Naive B cell (primary cell): ENCODE measurements at regions not wholly inside any gene's neighbourhood (a gene's known extent, or its start where the extent isn't known, plus 50 kb on each side); places are given as distances from the start of the nearest gene placed in this dataset.

ENCODE experiments used
- ATAC-seq, 2 donors: fragments of 150-1000 bp; cut with Tn5 transposase; 2 replicates each; pipeline ENCODE4 v1.10.0; 2021; ENCODE audit warnings: low read depth in 2 of 2, mild to moderate bottlenecking in 2 of 2, moderate library complexity in 2 of 2
- DNase-seq: peaks from one replicate; pipeline ENCODE4 v3.0.0; 2022
- H3K27ac Mint-ChIP-seq, 6 donors: one replicate each; pipeline ENCODE4 v1.8.0; 2020 to 2022; ENCODE audit warnings: mild to moderate bottlenecking in 6 of 6, mixed read lengths in 6 of 6, moderate library complexity in 5 of 6, inconsistent platforms in 2 of 6
- H3K27me3 Mint-ChIP-seq, 3 donors: one replicate each; pipeline ENCODE4 v1.8.0; 2021 to 2022; ENCODE audit warnings: mixed read lengths in 3 of 3, mild to moderate bottlenecking in 1 of 3
- H3K36me3 Mint-ChIP-seq, 2 donors: one replicate each; pipeline ENCODE4 v1.8.0; 2020 to 2022; ENCODE audit warnings: mixed read lengths in 2 of 2, inconsistent platforms in 1 of 2, mild to moderate bottlenecking in 1 of 2
- H3K4me1 Mint-ChIP-seq, 3 donors: one replicate each; pipeline ENCODE4 v1.8.0; 2020 to 2022; ENCODE audit warnings: mixed read lengths in 3 of 3, inconsistent platforms in 1 of 3, mild to moderate bottlenecking in 1 of 3, moderate library complexity in 1 of 3
- H3K4me3 Mint-ChIP-seq, 8 donors: one replicate each; pipeline ENCODE4 v1.8.0; 2020 to 2022; ENCODE audit warnings: mild to moderate bottlenecking in 8 of 8, mixed read lengths in 8 of 8, moderate library complexity in 8 of 8, inconsistent platforms in 2 of 8
- H3K9me3 Mint-ChIP-seq, 7 donors: one replicate each; pipeline ENCODE4 v1.8.0; 2020 to 2022; ENCODE audit warnings: mixed read lengths in 7 of 7, mild to moderate bottlenecking in 5 of 7, inconsistent platforms in 2 of 7, moderate library complexity in 1 of 7

DNA sequence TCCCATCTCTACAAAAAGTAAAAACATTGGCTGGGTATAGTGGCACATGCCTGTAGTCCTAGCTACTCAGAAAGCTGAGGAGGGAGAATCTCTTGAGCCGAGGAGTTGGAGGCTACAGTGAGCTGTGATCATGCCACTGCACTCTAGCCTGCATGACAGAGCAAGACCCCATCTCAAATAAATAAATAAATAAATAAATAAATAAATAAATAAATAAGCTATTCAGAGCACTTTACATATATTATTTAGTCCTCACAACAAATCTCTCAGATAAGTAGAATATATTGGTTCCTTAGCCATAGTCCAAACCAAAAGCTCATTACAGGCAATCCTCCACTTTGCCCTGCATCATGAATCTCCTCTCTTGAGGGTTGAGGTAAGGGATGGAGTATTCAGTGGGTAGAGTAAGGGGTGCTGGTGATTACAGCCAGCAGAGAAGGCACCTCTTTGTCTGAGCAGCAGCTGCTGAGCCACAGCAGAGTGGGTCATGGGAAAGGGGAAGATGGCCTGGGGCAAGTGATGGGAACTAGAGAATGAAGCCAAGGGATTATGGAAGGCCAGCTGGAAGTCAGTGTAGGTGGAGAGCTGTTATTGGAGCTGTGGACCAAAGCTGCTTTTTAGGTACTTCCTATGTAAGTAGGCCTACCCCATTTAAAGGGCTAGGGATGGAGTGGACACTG, 115.5 kb upstream of the ZNF644 start:
- Mint-ChIP-seq H3K27ac (no peak overlapping the region), H3K9me3 (no peaks in the 10 kb centered on the region), H3K27me3 (peaks cover 0 to 18% (median 6%) of the 10 kb centered on the region in 3 donors), H3K36me3 (no peaks in the 10 kb centered on the region), H3K4me1 (no peaks in the 10 kb centered on the region), H3K4me3 (no peak overlapping the region)
- ATAC-seq, result no peak
- DNase-seq, result no peak

DNA sequence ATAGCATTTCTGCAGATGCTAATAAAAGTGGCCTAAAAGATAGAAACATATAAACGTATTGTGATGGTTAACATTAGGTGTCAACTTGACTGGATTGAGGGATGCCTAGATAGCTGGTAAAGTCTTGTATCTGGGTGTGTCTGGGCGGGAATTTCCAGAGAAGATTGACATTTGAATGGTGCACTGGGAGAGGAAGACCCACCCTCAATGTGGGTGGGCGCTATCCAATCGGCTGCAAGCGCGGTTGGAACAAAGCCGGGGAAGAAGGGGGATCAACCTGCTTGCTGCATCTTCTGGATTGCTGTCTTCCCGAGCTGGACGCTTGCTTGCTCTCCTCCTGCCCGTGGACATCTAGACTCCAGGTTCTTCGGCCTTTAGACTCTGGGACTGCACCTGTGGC, 114.0 kb upstream of the ZNF644 start:
- H3K27me3 Mint-ChIP-seq, result peaks cover 0 to 27% (median 7%) of the 10 kb centered on the region in 3 donors
- no peaks in the 10 kb centered on the region for H3K9me3 Mint-ChIP-seq

DNA sequence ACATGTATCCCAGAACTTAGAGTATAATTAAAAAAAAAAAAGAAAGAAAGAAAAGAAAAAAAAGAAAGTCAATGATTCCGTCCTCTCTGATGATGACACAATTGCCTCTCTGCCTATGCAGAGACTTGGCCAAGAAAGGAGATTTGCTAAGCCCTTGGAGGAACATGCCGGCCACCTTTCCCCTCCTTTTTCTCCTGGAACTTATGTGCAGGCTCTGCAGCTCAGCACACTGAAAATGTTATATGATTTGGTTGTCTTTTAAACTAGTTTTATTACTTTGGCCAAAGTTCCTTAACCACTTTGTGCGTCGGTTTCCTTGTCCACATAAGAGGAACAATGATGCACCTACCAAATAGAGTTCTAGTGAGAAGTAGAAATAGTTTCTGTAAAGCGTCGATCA, 111.4 kb upstream of the ZNF644 start:
- no peak for ATAC-seq
- H3K9me3 Mint-ChIP-seq, result no peaks in the 10 kb centered on the region
- H3K4me3 Mint-ChIP-seq, result no peak overlapping the region
- no peak for DNase-seq
- no peaks in the 10 kb centered on the region for H3K36me3 Mint-ChIP-seq
- no peaks in the 10 kb centered on the region for H3K4me1 Mint-ChIP-seq
- H3K27ac Mint-ChIP-seq, result no peak overlapping the region
- H3K27me3 Mint-ChIP-seq, result peaks cover 0 to 30% (median 7%) of the 10 kb centered on the region in 3 donors

More for the DNA sequence above, 114.0 kb upstream of the ZNF644 start:
- Mint-ChIP-seq H3K4me1 (no peaks in the 10 kb centered on the region), H3K36me3 (no peaks in the 10 kb centered on the region), H3K4me3 (no peak overlapping the region), H3K27ac (no peak overlapping the region)
- ATAC-seq (no peak), DNase-seq (no peak)

DNA sequence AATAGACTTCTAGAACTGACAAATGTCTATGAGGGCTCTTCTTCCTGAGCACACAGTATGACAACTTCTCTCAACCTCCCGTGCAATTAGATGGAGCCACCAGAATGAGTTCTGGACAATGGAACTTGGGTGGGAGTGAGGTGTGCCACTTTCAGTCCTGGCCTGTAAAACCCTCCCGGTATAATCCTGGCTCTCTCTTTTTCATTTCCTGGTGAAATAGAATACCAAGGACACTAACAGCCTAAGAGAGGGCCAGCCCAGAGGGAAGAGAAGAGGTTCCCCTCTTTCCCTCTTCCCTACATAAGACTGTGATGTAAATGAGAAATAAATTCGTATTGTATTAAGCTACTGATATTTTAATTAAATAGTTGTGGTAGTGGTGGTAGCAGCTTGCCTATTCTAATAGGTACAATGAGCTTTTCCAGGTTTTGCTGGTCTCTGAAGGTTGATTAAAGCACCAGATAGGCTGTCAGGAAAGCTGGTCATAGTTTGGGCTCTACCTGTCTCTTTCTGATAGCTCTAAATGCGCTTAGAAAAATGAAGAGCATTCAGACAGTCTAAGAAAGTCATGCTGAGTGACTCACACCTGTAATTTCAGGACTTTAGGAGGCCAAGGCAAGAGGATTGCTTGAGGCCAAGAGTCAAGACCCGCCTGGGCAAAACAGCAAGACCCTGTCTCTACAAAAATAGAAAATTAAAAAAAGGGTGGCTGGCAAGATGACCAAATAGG, 108.6 kb upstream of the ZNF644 start:
- H3K36me3 Mint-ChIP-seq, result no peaks in the 10 kb centered on the region
- H3K4me3 Mint-ChIP-seq, result no peak overlapping the region
- peaks cover 0 to 28% (median 4%) of the 10 kb centered on the region in 3 donors for H3K27me3 Mint-ChIP-seq
- no peaks in the 10 kb centered on the region for H3K9me3 Mint-ChIP-seq
- no peaks in the 10 kb centered on the region for H3K4me1 Mint-ChIP-seq
- no peak for ATAC-seq
- no peak for DNase-seq
- H3K27ac Mint-ChIP-seq, result no peak overlapping the region

DNA sequence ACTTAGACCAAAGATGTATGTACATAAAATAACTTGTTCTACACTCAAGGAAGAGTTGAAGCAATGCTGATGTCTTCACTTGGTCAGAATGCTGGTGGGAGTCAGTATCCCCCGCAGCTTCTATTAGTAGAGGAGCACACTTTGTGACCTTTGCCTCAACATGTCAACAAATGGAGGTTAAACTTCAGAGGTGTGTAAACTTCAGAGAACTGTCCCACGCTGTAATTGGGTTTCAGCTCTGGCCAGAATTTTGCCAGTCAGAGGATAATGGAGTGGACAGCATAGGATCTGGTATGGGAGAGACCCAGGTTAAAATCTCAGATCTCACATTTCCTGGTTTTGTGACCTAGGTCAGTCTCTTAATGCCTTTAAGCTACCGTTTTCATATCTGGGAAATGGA, 107.6 kb upstream of the ZNF644 start:
- no peak for ATAC-seq
- Mint-ChIP-seq H3K27me3 (peaks cover 0 to 28% (median 4%) of the 10 kb centered on the region in 3 donors), H3K36me3 (no peaks in the 10 kb centered on the region), H3K4me3 (no peak overlapping the region), H3K4me1 (no peaks in the 10 kb centered on the region), H3K9me3 (no peaks in the 10 kb centered on the region), H3K27ac (no peak overlapping the region)
- no peak for DNase-seq

DNA sequence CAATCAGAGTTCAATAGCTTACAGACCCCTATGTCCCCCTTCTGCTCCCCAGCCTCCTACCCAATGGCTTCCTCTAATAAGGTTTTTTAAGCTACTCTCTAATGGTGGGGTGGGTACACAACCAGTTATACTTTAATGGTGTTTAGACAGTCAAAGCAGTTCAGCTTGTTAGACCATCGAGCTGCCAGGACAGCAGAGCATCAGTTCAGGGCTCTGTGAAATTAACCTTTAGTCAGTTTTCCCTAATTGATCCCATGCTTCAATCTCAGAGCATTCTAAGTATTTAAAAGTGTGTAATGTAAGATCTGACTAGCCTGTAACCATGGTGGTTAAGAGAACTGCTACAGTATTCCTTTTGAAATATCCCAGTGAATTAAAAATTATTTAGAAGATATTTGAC, 107.2 kb upstream of the ZNF644 start:
- no peak overlapping the region for H3K27ac Mint-ChIP-seq
- ATAC-seq (no peak), DNase-seq (no peak)
- no peaks in the 10 kb centered on the region for H3K36me3 Mint-ChIP-seq
- no peak overlapping the region for H3K4me3 Mint-ChIP-seq
- H3K27me3 Mint-ChIP-seq, result peaks cover 0 to 28% (median 4%) of the 10 kb centered on the region in 3 donors
- no peaks in the 10 kb centered on the region for H3K4me1 Mint-ChIP-seq
- H3K9me3 Mint-ChIP-seq, result no peaks in the 10 kb centered on the region

DNA sequence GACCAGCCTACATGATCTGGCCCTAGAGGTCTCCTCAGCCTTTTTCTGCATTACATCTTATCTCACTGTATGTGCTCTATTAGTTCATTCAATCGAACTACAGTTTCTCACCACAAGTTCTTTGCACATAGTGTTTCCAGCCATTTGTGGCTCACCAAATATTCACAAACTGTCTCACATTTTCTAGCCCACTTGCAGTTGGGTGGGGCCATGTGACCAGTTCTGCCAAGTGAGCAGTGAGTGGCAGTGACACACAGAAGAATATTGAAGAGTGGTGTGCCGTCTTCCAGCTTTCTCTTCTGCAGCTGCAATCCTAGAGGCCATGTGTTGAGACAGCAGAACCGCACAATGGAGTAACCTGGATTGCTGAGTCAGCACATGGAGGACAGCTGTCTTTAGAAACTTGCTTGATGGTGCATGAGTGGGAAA, 103.2 kb upstream of the ZNF644 start:
- DNase-seq (no peak), ATAC-seq (no peak)
- no peaks in the 10 kb centered on the region for H3K4me1 Mint-ChIP-seq
- H3K9me3 Mint-ChIP-seq, result no peaks in the 10 kb centered on the region
- peak overlapping the region in 1 of 6 donors; percentile 17 for H3K27ac Mint-ChIP-seq
- H3K36me3 Mint-ChIP-seq, result no peaks in the 10 kb centered on the region
- peaks cover 0 to 4% (median 0%) of the 10 kb centered on the region in 3 donors for H3K27me3 Mint-ChIP-seq
- no peak overlapping the region for H3K4me3 Mint-ChIP-seq

DNA sequence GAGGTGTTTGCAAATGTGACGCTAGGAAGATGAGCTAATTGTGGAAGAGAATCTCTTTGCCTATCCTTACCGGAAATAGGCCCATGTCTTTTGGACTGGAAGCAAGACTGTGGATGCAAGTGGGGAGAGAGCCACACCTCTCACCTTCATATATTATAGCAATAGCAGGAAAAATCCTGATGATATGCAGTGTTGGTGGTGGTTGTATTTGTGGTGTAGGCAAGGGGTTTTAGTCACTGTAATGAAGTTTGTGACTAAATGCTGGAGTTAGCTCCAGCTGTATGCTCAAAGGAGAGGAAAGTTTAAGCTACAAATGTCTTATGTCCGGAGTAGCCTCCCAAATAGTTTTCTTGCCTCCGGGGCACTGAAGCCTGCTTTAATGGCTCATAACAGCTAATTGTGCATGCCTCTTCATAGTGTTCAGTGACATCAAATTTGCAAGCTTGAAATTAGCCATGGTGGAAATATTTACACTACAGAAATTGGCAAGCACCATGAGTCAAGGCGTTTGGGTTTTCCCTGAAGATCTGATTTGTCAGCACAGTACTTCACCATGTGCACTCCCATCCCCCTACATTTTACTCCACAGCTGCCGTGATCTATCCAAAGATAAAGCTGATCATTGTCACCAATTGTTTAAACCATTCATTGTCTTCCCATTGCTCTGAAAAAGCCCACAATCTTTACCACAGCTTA, 102.6 kb upstream of the ZNF644 start:
- H3K9me3 Mint-ChIP-seq, result no peaks in the 10 kb centered on the region
- peaks cover 0 to 4% (median 0%) of the 10 kb centered on the region in 3 donors for H3K27me3 Mint-ChIP-seq
- H3K4me1 Mint-ChIP-seq, result no peaks in the 10 kb centered on the region
- H3K36me3 Mint-ChIP-seq, result no peaks in the 10 kb centered on the region
- DNase-seq (no peak), ATAC-seq (no peak)
- no peak overlapping the region for H3K27ac Mint-ChIP-seq
- no peak overlapping the region for H3K4me3 Mint-ChIP-seq

DNA sequence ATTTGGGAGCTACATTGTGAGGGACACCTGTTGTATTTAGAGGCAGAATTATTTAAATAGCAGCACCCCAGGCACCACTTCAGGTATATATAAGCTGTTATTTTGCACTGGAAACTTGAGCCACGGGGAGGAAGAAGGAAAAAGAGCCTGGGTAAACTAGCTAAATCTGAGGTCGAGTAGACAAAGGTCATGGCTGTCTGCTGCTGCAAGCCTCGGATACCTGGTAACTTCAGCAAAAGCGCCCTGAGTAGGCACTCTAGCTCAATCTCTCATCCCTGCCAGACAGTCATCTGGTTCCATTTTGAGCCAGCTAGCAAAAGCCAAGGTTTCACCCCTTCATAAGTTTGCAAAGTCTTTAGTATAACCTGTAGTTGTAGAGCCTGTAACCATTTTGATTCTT, 101.9 kb upstream of the ZNF644 start:
- H3K27ac Mint-ChIP-seq, result no peak overlapping the region
- ATAC-seq (no peak), DNase-seq (no peak)
- no peaks in the 10 kb centered on the region for H3K9me3 Mint-ChIP-seq
- H3K4me3 Mint-ChIP-seq, result no peak overlapping the region
- no peaks in the 10 kb centered on the region for H3K36me3 Mint-ChIP-seq
- peaks cover 0 to 4% (median 0%) of the 10 kb centered on the region in 3 donors for H3K27me3 Mint-ChIP-seq
- no peaks in the 10 kb centered on the region for H3K4me1 Mint-ChIP-seq

DNA sequence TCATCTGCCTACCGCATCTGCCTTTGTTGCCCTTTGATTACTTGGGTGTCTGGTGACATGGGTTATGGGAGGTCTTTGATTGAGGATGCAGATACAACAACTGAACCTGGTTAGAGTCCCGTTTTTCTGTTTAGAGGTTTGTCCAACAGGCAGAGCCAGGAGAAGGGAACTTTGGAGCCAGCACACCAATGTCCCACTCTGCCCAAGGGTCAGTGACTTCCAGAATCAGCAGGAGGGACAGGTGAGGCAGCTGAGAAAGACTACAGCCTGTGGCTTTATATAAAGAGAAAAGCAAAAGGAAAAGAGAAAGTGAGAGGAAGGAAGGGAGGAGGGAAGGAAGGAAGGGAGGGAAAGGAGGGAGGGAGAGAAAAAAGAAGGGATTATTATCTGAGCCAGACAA, 101.5 kb upstream of the ZNF644 start:
- no peaks in the 10 kb centered on the region for H3K9me3 Mint-ChIP-seq
- ATAC-seq, result no peak
- no peak for DNase-seq
- no peaks in the 10 kb centered on the region for H3K4me1 Mint-ChIP-seq
- H3K27ac Mint-ChIP-seq, result peak overlapping the region in 1 of 6 donors; percentile 7
- no peaks in the 10 kb centered on the region for H3K36me3 Mint-ChIP-seq
- peaks cover 0 to 4% (median 0%) of the 10 kb centered on the region in 3 donors for H3K27me3 Mint-ChIP-seq
- peak overlapping the region in 1 of 8 donors; percentile 52 for H3K4me3 Mint-ChIP-seq

DNA sequence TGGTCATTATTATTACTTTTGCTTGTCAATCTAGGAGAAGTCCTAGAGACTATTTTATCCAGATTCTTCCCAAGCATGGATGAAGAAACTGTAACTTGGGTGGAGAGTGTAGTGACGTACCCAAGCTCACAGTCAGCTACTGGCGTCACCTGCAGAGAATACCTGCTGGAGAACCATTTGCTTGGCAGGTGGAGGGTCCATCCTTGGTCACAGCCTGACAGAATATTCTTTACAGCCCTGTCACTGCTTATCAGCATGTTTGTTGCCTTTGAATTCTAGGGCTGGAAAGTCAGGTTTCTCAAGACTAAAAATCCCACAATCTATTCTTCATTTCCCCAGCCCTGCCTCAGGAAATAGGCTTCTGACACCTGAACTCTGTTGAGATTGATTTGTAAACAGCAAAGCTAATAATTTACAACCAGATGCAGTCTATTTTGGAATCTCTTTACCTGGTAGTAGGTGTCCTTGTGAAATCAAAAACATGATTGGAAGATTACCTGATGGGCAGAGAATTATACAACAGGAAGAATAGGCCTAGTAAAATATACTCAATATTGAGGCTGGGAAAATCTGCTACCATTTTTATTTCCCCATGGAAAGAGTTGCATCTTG, 100.4 kb upstream of the ZNF644 start:
- Mint-ChIP-seq H3K36me3 (no peaks in the 10 kb centered on the region), H3K4me3 (no peak overlapping the region), H3K27ac (no peak overlapping the region), H3K27me3 (peaks cover 0 to 4% (median 0%) of the 10 kb centered on the region in 3 donors), H3K4me1 (no peaks in the 10 kb centered on the region), H3K9me3 (no peaks in the 10 kb centered on the region)
- ATAC-seq, result no peak
- no peak for DNase-seq

DNA sequence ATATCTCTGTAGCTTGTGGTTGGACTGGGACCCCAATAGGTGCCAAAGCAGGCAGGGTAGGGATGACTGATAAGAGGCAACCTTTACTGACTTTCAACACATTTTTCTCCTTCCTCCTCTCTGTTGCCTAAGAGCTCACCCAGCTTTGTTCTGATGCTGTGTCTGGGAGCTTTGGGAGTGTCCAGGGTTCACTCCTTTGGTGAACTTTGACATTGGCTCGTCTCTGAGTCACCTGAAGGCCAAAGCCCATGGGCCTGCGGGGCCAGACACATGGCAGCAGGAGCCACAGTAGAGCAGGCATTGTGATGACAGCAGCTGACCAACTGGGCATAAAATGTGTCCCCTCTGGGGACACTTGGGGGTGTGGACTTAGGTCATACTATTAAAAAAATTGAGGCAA, 99.5 kb upstream of the ZNF644 start:
- Mint-ChIP-seq H3K9me3 (no peaks in the 10 kb centered on the region), H3K27ac (no peak overlapping the region), H3K4me1 (no peaks in the 10 kb centered on the region), H3K4me3 (no peak overlapping the region), H3K27me3 (peaks cover 0 to 4% (median 0%) of the 10 kb centered on the region in 3 donors), H3K36me3 (no peaks in the 10 kb centered on the region)
- ATAC-seq, result no peak
- no peak for DNase-seq

DNA sequence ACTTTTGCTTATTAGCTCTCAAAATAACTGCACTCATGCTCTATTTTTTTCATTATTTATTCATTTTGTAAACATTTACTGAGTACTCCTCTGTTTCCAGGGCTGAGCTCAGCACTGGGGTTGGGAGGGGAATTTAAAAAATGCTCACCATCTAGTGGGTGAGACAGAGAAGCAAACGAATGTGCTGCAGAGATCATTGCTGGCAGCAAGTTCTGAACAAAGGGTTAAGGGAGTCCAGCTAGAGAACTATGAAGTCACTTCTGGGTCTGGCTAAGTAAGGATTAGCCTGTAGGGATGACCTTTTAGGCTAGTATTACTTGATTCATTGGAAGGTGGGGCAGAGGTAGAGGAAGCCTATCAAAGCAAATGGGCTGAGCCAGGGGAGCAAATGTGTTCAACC, 99.1 kb upstream of the ZNF644 start:
- Mint-ChIP-seq H3K4me3 (no peak overlapping the region), H3K27me3 (peaks cover 0 to 4% (median 0%) of the 10 kb centered on the region in 3 donors), H3K4me1 (no peaks in the 10 kb centered on the region), H3K36me3 (no peaks in the 10 kb centered on the region), H3K9me3 (no peaks in the 10 kb centered on the region), H3K27ac (no peak overlapping the region)
- DNase-seq, result no peak
- ATAC-seq, result no peak
